NT2/D1 (cell line): ENCODE measurements at regions not wholly inside any gene's neighbourhood (a gene's known extent, or its start where the extent isn't known, plus 50 kb on each side); places are given as distances from the start of the nearest gene placed in this dataset.

ENCODE experiments used
- SUZ12 ChIP-seq: IDR thresholded peaks from 2 replicates; pipeline ENCODE4 v1.6.1; 2011; ENCODE audit not compliant: insufficient read length, insufficient read depth; ENCODE audit errors: extremely low read depth
- YY1 ChIP-seq: IDR thresholded peaks from 2 replicates; pipeline ENCODE4 v1.6.1; 2011; ENCODE audit not compliant: insufficient read length, insufficient read depth
- ZNF274 ChIP-seq: IDR thresholded peaks from 2 replicates; pipeline ENCODE4 v1.6.1; 2011; ENCODE audit warnings: mild to moderate bottlenecking, low read depth, low read length

- no peak for TF ChIP-seq YY1
- TF ChIP-seq ZNF274, result no peak
- TF ChIP-seq SUZ12, result no peak
Measured at GRCh38 chr16:80158766-80159165, 382.0 kb upstream of the DYNLRB2 start.
